ENCODE measurements at regions not wholly inside any gene's neighbourhood (a gene's known extent, or its start where the extent isn't known, plus 50 kb on each side); places are given as distances from the start of the nearest gene placed in this dataset.

DNA sequence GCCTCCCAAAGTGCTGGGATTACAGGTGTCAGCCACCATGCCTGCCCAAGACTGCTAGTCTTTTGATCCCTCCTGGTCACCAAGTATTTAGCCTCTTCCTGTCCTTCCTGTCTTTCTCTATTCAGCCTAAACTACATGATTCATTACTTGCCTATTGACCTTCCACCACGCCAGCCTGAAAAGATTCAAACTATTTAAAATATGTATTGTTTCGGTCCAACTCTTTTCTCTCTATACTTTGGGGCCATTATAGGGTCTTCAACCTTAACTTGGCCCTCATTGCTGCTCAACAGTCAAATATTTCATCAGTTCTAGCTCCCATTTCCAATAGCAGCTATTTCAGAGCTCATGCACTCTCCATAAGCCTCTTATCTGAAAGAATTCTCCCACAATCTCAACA is 153.0 kb downstream of the TNFSF18 start:
- TF ChIP-seq, protein P1, sequence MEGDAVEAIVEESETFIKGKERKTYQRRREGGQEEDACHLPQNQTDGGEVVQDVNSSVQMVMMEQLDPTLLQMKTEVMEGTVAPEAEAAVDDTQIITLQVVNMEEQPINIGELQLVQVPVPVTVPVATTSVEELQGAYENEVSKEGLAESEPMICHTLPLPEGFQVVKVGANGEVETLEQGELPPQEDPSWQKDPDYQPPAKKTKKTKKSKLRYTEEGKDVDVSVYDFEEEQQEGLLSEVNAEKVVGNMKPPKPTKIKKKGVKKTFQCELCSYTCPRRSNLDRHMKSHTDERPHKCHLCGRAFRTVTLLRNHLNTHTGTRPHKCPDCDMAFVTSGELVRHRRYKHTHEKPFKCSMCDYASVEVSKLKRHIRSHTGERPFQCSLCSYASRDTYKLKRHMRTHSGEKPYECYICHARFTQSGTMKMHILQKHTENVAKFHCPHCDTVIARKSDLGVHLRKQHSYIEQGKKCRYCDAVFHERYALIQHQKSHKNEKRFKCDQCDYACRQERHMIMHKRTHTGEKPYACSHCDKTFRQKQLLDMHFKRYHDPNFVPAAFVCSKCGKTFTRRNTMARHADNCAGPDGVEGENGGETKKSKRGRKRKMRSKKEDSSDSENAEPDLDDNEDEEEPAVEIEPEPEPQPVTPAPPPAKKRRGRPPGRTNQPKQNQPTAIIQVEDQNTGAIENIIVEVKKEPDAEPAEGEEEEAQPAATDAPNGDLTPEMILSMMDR (conservative IDR thresholded peaks at IDR 0.05) = no peak
- TF ChIP-seq EZH2 (IDR thresholded peaks at IDR 0.05; ENCODE audit: low read depth) = no peak
